CD14-positive monocyte (primary cell): ENCODE measurements at regions not wholly inside any gene's neighbourhood (a gene's known extent, or its start where the extent isn't known, plus 50 kb on each side); places are given as distances from the start of the nearest gene placed in this dataset.

ENCODE experiments used
- DNase-seq, 3 donors: peaks; one replicate each; pipeline ENCODE4 v3.0.0-alpha.2; 2011 to 2022
- H2AFZ ChIP-seq: 2 replicates; pipeline ENCODE4 v1.6.0; 2012; ENCODE audit warnings: mild to moderate bottlenecking, low read depth, low read length, inconsistent platforms; ENCODE audit not compliant: insufficient read depth, poor library complexity, severe bottlenecking
- H3K27ac ChIP-seq, 2 donors: 1 replicate in 1 of 2; 2 replicates in 1 of 2; pipeline ENCODE4 v1.5.1; 2012 to 2013; ENCODE audit warnings: low read length in 2 of 2, control low read depth in 1 of 2, inconsistent platforms in 1 of 2, low read depth in 1 of 2, mild to moderate bottlenecking in 1 of 2
- H3K27me3 ChIP-seq, 2 donors: one replicate each; pipeline versions ENCODE4 v1.6.0 to v1.6.1; 2011 to 2013; ENCODE audit warnings: low read length in 2 of 2; ENCODE audit not compliant: control insufficient read depth in 2 of 2, insufficient read depth in 2 of 2
- H3K36me3 ChIP-seq, 2 donors: replicated peaks in 1 of 2; 1 replicate in 1 of 2; 2 replicates in 1 of 2; pipeline versions ENCODE4 v1.5.1 to v1.6.1; 2012 to 2013; ENCODE audit warnings: low read length in 2 of 2, control low read depth in 1 of 2, inconsistent platforms in 1 of 2, mild to moderate bottlenecking in 1 of 2; ENCODE audit not compliant: insufficient read depth in 2 of 2, control insufficient read depth in 1 of 2
- H3K4me1 ChIP-seq, 2 donors: 1 replicate in 1 of 2; 2 replicates in 1 of 2; pipeline versions ENCODE4 v1.5.1 to v1.6.1; 2012 to 2013; ENCODE audit warnings: low read length in 2 of 2, control low read depth in 1 of 2, inconsistent platforms in 1 of 2, mild to moderate bottlenecking in 1 of 2, moderate library complexity in 1 of 2; ENCODE audit not compliant: insufficient read depth in 2 of 2, control insufficient read depth in 1 of 2
- H3K4me2 ChIP-seq: replicated peaks from 2 replicates; pipeline ENCODE3; 2012; ENCODE audit warnings: low read length, moderate library complexity, mild to moderate bottlenecking; ENCODE audit not compliant: poor library complexity, severe bottlenecking; ENCODE audit errors: extremely low read depth
- H3K4me3 ChIP-seq, 3 experiments: fragments of 200-600 bp in 1 of 3; sonication (generic) in 1 of 3; replicated peaks in 1 of 3; 1 replicate in 2 of 3; 2 replicates in 1 of 3; pipeline ENCODE4 v1.5.1; 2011 to 2013; ENCODE audit warnings: low read length in 3 of 3, mild to moderate bottlenecking in 3 of 3, control low read depth in 2 of 3, low read depth in 2 of 3, inconsistent platforms in 1 of 3, moderate library complexity in 1 of 3
- H3K79me2 ChIP-seq: 2 replicates; pipeline ENCODE4 v1.6.0; 2012; ENCODE audit warnings: mild to moderate bottlenecking, control low read depth, inconsistent platforms, low read length, moderate library complexity; ENCODE audit not compliant: insufficient read depth
- H3K9ac ChIP-seq: 2 replicates; pipeline ENCODE4 v1.6.0; 2017; ENCODE audit warnings: low read length, mild to moderate bottlenecking; ENCODE audit not compliant: insufficient read depth, poor library complexity, severe bottlenecking
- H3K9me3 ChIP-seq, 2 donors: replicated peaks in 1 of 2; 1 replicate in 1 of 2; 2 replicates in 1 of 2; pipeline versions ENCODE4 v1.5.1 to v1.6.1; 2012 to 2013; ENCODE audit warnings: low read length in 2 of 2, control low read depth in 1 of 2; ENCODE audit not compliant: control insufficient read depth in 1 of 2, insufficient read depth in 1 of 2
- H4K20me1 ChIP-seq: 2 replicates; pipeline ENCODE4 v1.6.0; 2012; ENCODE audit warnings: mild to moderate bottlenecking, low read length, control low read depth, moderate library complexity; ENCODE audit not compliant: insufficient read depth
- H3K27ac Mint-ChIP-seq, 7 donors: one replicate each; pipeline ENCODE4 v1.8.0; 2020; ENCODE audit warnings: mild to moderate bottlenecking in 7 of 7, mixed read lengths in 7 of 7, moderate library complexity in 6 of 7, inconsistent platforms in 2 of 7
- H3K27me3 Mint-ChIP-seq, 3 donors: one replicate each; pipeline ENCODE4 v1.8.0; 2021 to 2022; ENCODE audit warnings: low read depth in 3 of 3, mild to moderate bottlenecking in 3 of 3, mixed read lengths in 3 of 3, moderate library complexity in 3 of 3, inconsistent platforms in 1 of 3
- H3K36me3 Mint-ChIP-seq, 2 donors: one replicate each; pipeline ENCODE4 v1.8.0; 2020; ENCODE audit warnings: mixed read lengths in 2 of 2, inconsistent platforms in 1 of 2, mild to moderate bottlenecking in 1 of 2
- H3K4me1 Mint-ChIP-seq: one replicate; pipeline ENCODE4 v1.8.0; 2020; ENCODE audit warnings: mild to moderate bottlenecking, mixed read lengths
- H3K4me3 Mint-ChIP-seq, 2 donors: one replicate each; pipeline ENCODE4 v1.8.0; 2020; ENCODE audit warnings: mild to moderate bottlenecking in 2 of 2, mixed read lengths in 2 of 2, moderate library complexity in 1 of 2
- H3K9me3 Mint-ChIP-seq, 7 donors: one replicate each; pipeline ENCODE4 v1.8.0; 2020 to 2022; ENCODE audit warnings: mixed read lengths in 7 of 7, mild to moderate bottlenecking in 6 of 7, moderate library complexity in 6 of 7, inconsistent platforms in 2 of 7
- CTCF ChIP-seq: fragments of 200-600 bp; IDR thresholded peaks from one replicate; pipeline ENCODE4 v1.8.0; 2022; ENCODE audit warnings: antibody characterized with exemption, mild to moderate bottlenecking
- WGBS: methylation state at CpG from one replicate; pipeline ENCODE4 v1.1.5; 2013; ENCODE audit warnings: missing lambda C conversion rate; ENCODE audit not compliant: insufficient coverage; 5-methylcytosine and 5-hydroxymethylcytosine counted together
- intact Hi-C, 2 donors: fragments of 100-400 bp; cut with micrococcal nuclease; formaldehyde crosslinking; loops; one replicate each; pipeline versions ENCODE4 v1.15.0 to v1.15.1; 2023

- Mint-ChIP-seq H3K27ac (no peak overlapping the region), H3K27me3 (peaks cover 2 to 4% (median 3%) of the 10 kb centered on the region in 3 donors), H3K4me3 (no peak overlapping the region), H3K36me3 (no peaks in the 10 kb centered on the region), H3K9me3 (peaks cover 0 to 4% (median 0%) of the 10 kb centered on the region in 7 donors), H3K4me1 (no peaks in the 10 kb centered on the region)
- H4K20me1 ChIP-seq: no peaks in the 10 kb centered on the region
- no CpG with 5 or more reads among the region's 3 CpGs for WGBS
- no peaks in the 10 kb centered on the region for H3K27me3 ChIP-seq
- no peak for DNase-seq
- no peak overlapping the region for H3K27ac ChIP-seq
- no peak overlapping the region for H3K9ac ChIP-seq
- no peak overlapping the region for H3K4me2 ChIP-seq
- no peak overlapping the region for H3K4me3 ChIP-seq
- no peaks in the 10 kb centered on the region for H3K4me1 ChIP-seq
- no peak overlapping the region for H2AFZ ChIP-seq
- intact Hi-C loops: no loop called here
- no peaks in the 10 kb centered on the region for H3K79me2 ChIP-seq
- no peaks in the 10 kb centered on the region for H3K36me3 ChIP-seq
- TF ChIP-seq CTCF: no peak
- H3K9me3 ChIP-seq: no peaks in the 10 kb centered on the region
Measured at GRCh38 chr9:71472400-71472799, 295.9 kb downstream of the CEMIP2 start.

GRCh38 chr9:71465392-71465791 is 302.9 kb downstream of the CEMIP2 start:
- no peaks in the 10 kb centered on the region for H4K20me1 ChIP-seq
- no peaks in the 10 kb centered on the region for H3K79me2 ChIP-seq
- H3K4me3 ChIP-seq: no peak overlapping the region
- TF ChIP-seq CTCF: no peak
- intact Hi-C loops: no loop called here
- DNase-seq: no peak
- H3K27ac Mint-ChIP-seq: no peak overlapping the region
- H3K36me3 Mint-ChIP-seq: no peaks in the 10 kb centered on the region
- H2AFZ ChIP-seq: no peak overlapping the region
- no peak overlapping the region for H3K27ac ChIP-seq
- H3K36me3 ChIP-seq: no peaks in the 10 kb centered on the region
- peaks cover 0 to 3% (median 0%) of the 10 kb centered on the region in 7 donors for H3K9me3 Mint-ChIP-seq
- no peak overlapping the region for H3K9ac ChIP-seq
- H3K4me2 ChIP-seq: no peak overlapping the region
- 80% methylated on average over 1 of the region's 4 CpGs for WGBS
- H3K9me3 ChIP-seq: no peaks in the 10 kb centered on the region
- peaks cover 0 to 4% (median 2%) of the 10 kb centered on the region in 3 donors for H3K27me3 Mint-ChIP-seq
- no peaks in the 10 kb centered on the region for H3K4me1 Mint-ChIP-seq
- no peaks in the 10 kb centered on the region for H3K4me1 ChIP-seq
- no peaks in the 10 kb centered on the region for H3K27me3 ChIP-seq
- H3K4me3 Mint-ChIP-seq: no peak overlapping the region
